ENCODE measurements at regions not wholly inside any gene's neighbourhood (a gene's known extent, or its start where the extent isn't known, plus 50 kb on each side); places are given as distances from the start of the nearest gene placed in this dataset.

- Histone ChIP-seq H3K36me3 (ENCODE audit: low read depth) (no peaks in the 10 kb centered on the region), H3K4me2 (ENCODE audit: unreplicated experiment) (no peak overlapping the region), H3K4me1 (ENCODE audit: insufficient read depth) (no peaks in the 10 kb centered on the region), H3K4me3 (no peak overlapping the region), H3K27me3 (replicated peaks; ENCODE audit: insufficient read depth) (no peaks in the 10 kb centered on the region), H2AFZ (no peak overlapping the region), H3F3A (ENCODE audit: insufficient read depth) (no peaks in the 10 kb centered on the region), H4K20me1 (ENCODE audit: insufficient read depth) (no peaks in the 10 kb centered on the region), H3K27ac (no peak overlapping the region), H3K9ac (no peak overlapping the region), H3K9me3 (ENCODE audit: low read depth) (no peaks in the 10 kb centered on the region), H3K79me2 (ENCODE audit: insufficient read depth) (no peaks in the 10 kb centered on the region), H3K9me2 (ENCODE audit: insufficient read depth) (no peaks in the 10 kb centered on the region)
- in situ Hi-C loops (cut with MboI) = no loop called here
- TF ChIP-seq EZH2 (IDR thresholded peaks at IDR 0.05; ENCODE audit: insufficient read depth, poor library complexity, severe bottlenecking) (no peak), EZH2phosphoT487 (IDR thresholded peaks at IDR 0.05; ENCODE audit: insufficient read depth, low read depth) (no peak)
- no peak for DNase-seq
Measured at GRCh38 chr2:57141269-57141668, 905.3 kb upstream of the VRK2 start.

GRCh38 chr2:57146951-57147350, 899.7 kb upstream of the VRK2 start:
- no peaks in the 10 kb centered on the region for H4K20me1 ChIP-seq (ENCODE audit: insufficient read depth)
- H3K27me3 ChIP-seq (replicated peaks; ENCODE audit: insufficient read depth) = no peaks in the 10 kb centered on the region
- no peaks in the 10 kb centered on the region for H3K36me3 ChIP-seq (ENCODE audit: low read depth)
- no peaks in the 10 kb centered on the region for H3K4me1 ChIP-seq (ENCODE audit: insufficient read depth)
- no peak overlapping the region for H3K9ac ChIP-seq
- no peak overlapping the region for H3K4me3 ChIP-seq
- TF ChIP-seq EZH2phosphoT487 (IDR thresholded peaks at IDR 0.05; ENCODE audit: insufficient read depth, low read depth) (no peak), EZH2 (IDR thresholded peaks at IDR 0.05; ENCODE audit: insufficient read depth, poor library complexity, severe bottlenecking) (no peak)
- no peaks in the 10 kb centered on the region for H3K9me3 ChIP-seq (ENCODE audit: low read depth)
- in situ Hi-C loops (cut with MboI) = no loop called here
- H3K79me2 ChIP-seq (ENCODE audit: insufficient read depth) = no peaks in the 10 kb centered on the region
- no peak overlapping the region for H2AFZ ChIP-seq
- no peaks in the 10 kb centered on the region for H3F3A ChIP-seq (ENCODE audit: insufficient read depth)
- H3K9me2 ChIP-seq (ENCODE audit: insufficient read depth) = no peaks in the 10 kb centered on the region
- H3K4me2 ChIP-seq (ENCODE audit: unreplicated experiment) = no peak overlapping the region
- no peak overlapping the region for H3K27ac ChIP-seq
- 0 to 9% methylated on average over 1 of the region's 1 CpG for WGBS, 2 experiments (ENCODE audit: low coverage in 1 of 2, low lambda C conversion rate in 2 of 2, missing lambda C conversion rate in 2 of 2)
- no peak for DNase-seq

- Histone ChIP-seq H3K4me2 (ENCODE audit: unreplicated experiment) (no peak overlapping the region), H3K9me3 (ENCODE audit: low read depth) (no peaks in the 10 kb centered on the region), H3K9ac (no peak overlapping the region), H3K9me2 (ENCODE audit: insufficient read depth) (no peaks in the 10 kb centered on the region), H3K27me3 (replicated peaks; ENCODE audit: insufficient read depth) (no peaks in the 10 kb centered on the region), H3K4me1 (ENCODE audit: insufficient read depth) (no peaks in the 10 kb centered on the region), H3K27ac (no peak overlapping the region), H3F3A (ENCODE audit: insufficient read depth) (no peaks in the 10 kb centered on the region), H3K79me2 (ENCODE audit: insufficient read depth) (no peaks in the 10 kb centered on the region), H2AFZ (no peak overlapping the region), H3K4me3 (no peak overlapping the region), H3K36me3 (ENCODE audit: low read depth) (no peaks in the 10 kb centered on the region), H4K20me1 (ENCODE audit: insufficient read depth) (no peaks in the 10 kb centered on the region)
- TF ChIP-seq EZH2 (IDR thresholded peaks at IDR 0.05; ENCODE audit: insufficient read depth, poor library complexity, severe bottlenecking) (no peak), EZH2phosphoT487 (IDR thresholded peaks at IDR 0.05; ENCODE audit: insufficient read depth, low read depth) (no peak)
- DNase-seq = no peak
- in situ Hi-C loops (cut with MboI) = no loop called here
- WGBS, 2 experiments (ENCODE audit: low coverage in 1 of 2, low lambda C conversion rate in 2 of 2, missing lambda C conversion rate in 2 of 2) = 7 to 9% methylated on average over 2 of the region's 2 CpGs
Measured at GRCh38 chr2:57156231-57156924, 890.2 kb upstream of the VRK2 start.

GRCh38 chr2:57160976-57161375, 885.6 kb upstream of the VRK2 start:
- Histone ChIP-seq H3F3A (ENCODE audit: insufficient read depth) (no peaks in the 10 kb centered on the region), H3K36me3 (ENCODE audit: low read depth) (no peaks in the 10 kb centered on the region), H2AFZ (no peak overlapping the region), H3K79me2 (ENCODE audit: insufficient read depth) (no peaks in the 10 kb centered on the region), H3K4me3 (no peak overlapping the region), H3K9me3 (ENCODE audit: low read depth) (no peaks in the 10 kb centered on the region), H3K4me2 (ENCODE audit: unreplicated experiment) (no peak overlapping the region), H4K20me1 (ENCODE audit: insufficient read depth) (no peaks in the 10 kb centered on the region), H3K9ac (no peak overlapping the region), H3K9me2 (ENCODE audit: insufficient read depth) (no peaks in the 10 kb centered on the region), H3K27ac (no peak overlapping the region), H3K4me1 (ENCODE audit: insufficient read depth) (no peaks in the 10 kb centered on the region), H3K27me3 (replicated peaks; ENCODE audit: insufficient read depth) (no peaks in the 10 kb centered on the region)
- in situ Hi-C loops (cut with MboI) = no loop called here
- 27 to 40% methylated on average over 2 of the region's 2 CpGs for WGBS, 2 experiments (ENCODE audit: low coverage in 1 of 2, low lambda C conversion rate in 2 of 2, missing lambda C conversion rate in 2 of 2)
- DNase-seq = peak; percentile 8
- no peak for TF ChIP-seq EZH2phosphoT487 (IDR thresholded peaks at IDR 0.05; ENCODE audit: insufficient read depth, low read depth)

- Histone ChIP-seq H3K9me2 (ENCODE audit: insufficient read depth) (no peaks in the 10 kb centered on the region), H3K4me2 (ENCODE audit: unreplicated experiment) (no peak overlapping the region), H3K9me3 (ENCODE audit: low read depth) (no peaks in the 10 kb centered on the region), H3K36me3 (ENCODE audit: low read depth) (no peaks in the 10 kb centered on the region), H4K20me1 (ENCODE audit: insufficient read depth) (no peaks in the 10 kb centered on the region), H3K4me1 (ENCODE audit: insufficient read depth) (peaks cover 22% of the 10 kb centered on the region), H3K79me2 (ENCODE audit: insufficient read depth) (no peaks in the 10 kb centered on the region), H3K4me3 (no peak overlapping the region), H3K27me3 (replicated peaks; ENCODE audit: insufficient read depth) (no peaks in the 10 kb centered on the region), H3K27ac (no peak overlapping the region), H3K9ac (no peak overlapping the region), H2AFZ (no peak overlapping the region), H3F3A (ENCODE audit: insufficient read depth) (no peaks in the 10 kb centered on the region)
- DNase-seq = no peak
- TF ChIP-seq EZH2phosphoT487 (IDR thresholded peaks at IDR 0.05; ENCODE audit: insufficient read depth, low read depth) (no peak), EZH2 (IDR thresholded peaks at IDR 0.05; ENCODE audit: insufficient read depth, poor library complexity, severe bottlenecking) (no peak)
- in situ Hi-C loops (cut with MboI) = no loop called here
- WGBS, 2 experiments (ENCODE audit: low coverage in 1 of 2, low lambda C conversion rate in 2 of 2, missing lambda C conversion rate in 2 of 2) = 16 to 18% methylated on average over 1 of the region's 1 CpG
Measured at GRCh38 chr2:57177176-57177575, 869.4 kb upstream of the VRK2 start.

All from GM23248 (cell line).